ENCODE measurements at regions not wholly inside any gene's neighbourhood (a gene's known extent, or its start where the extent isn't known, plus 50 kb on each side); places are given as distances from the start of the nearest gene placed in this dataset.

DNA sequence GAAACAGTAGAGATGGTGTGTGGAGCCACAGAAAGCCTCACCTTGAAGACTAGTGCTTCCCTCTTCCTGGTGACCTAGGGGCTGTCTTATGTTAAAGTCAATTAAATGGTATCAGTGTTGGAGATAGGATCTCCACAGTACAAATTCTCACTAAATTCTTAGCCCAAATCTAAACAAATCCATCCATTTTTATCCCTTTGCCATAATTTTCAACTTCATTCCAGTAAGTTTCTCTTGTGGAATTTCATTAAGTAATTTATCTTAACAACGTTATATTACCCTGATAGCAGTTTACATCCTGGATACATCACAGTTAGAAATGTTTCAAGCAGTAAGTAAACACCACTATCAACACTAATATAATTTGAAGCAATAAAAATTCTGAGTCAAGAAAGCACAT lies 989.4 kb upstream of the NXPH2 start:
- no peaks in the 10 kb centered on the region for H3K79me2 ChIP-seq (ENCODE audit: insufficient read depth, low read length)
- H3K27ac ChIP-seq (ENCODE audit: low read depth, low read length) = no peak overlapping the region

DNA sequence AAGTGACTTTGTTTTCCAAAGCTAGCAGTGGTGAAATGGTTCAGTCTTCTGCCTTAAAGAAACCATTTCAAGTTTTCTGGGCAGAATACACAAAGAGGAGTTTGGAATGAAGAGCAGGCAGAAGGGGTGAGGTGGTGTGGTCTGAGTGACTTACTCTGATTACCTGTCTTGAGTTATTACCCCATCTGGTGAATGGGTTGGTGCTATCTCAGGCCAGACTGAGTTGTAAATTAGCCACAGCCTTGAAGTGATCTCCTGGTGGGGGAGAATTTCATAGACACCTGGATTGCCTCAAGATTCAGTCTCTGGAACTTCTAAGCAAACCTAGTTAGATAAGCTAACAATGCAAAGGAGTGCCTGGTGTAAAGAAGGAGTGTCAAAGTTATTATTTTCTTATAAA lies 983.5 kb upstream of the NXPH2 start:
- H3K9me2 ChIP-seq (replicated peaks; ENCODE audit: insufficient read depth, low read length) = no peaks in the 10 kb centered on the region
- no peak overlapping the region for H3K4me2 ChIP-seq (ENCODE audit: low read depth, low read length, poor library complexity, severe bottlenecking)
- no peaks in the 10 kb centered on the region for H4K20me1 ChIP-seq (ENCODE audit: low read depth, low read length)
- H3K27ac ChIP-seq (ENCODE audit: low read depth, low read length) = no peak overlapping the region
- H3F3A ChIP-seq (ENCODE audit: insufficient read depth) = no peaks in the 10 kb centered on the region
- no peaks in the 10 kb centered on the region for H3K27me3 ChIP-seq (ENCODE audit: low read length)
- no peaks in the 10 kb centered on the region for H3K9me3 ChIP-seq (ENCODE audit: insufficient read depth, low read length)
- H3K9ac ChIP-seq (ENCODE audit: low read length) = no peak overlapping the region
- H2AFZ ChIP-seq (ENCODE audit: low read depth, low read length, severe bottlenecking) = no peak overlapping the region
- no peak overlapping the region for H3K4me3 ChIP-seq (ENCODE audit: insufficient read depth, low read length, poor library complexity, severe bottlenecking)
- no peaks in the 10 kb centered on the region for H3K79me2 ChIP-seq (ENCODE audit: insufficient read depth, low read length)
- no peak for TF ChIP-seq EZH2phosphoT487 (conservative IDR thresholded peaks at IDR 0.05; ENCODE audit: low read length)
- TF ChIP-seq, protein P1, sequence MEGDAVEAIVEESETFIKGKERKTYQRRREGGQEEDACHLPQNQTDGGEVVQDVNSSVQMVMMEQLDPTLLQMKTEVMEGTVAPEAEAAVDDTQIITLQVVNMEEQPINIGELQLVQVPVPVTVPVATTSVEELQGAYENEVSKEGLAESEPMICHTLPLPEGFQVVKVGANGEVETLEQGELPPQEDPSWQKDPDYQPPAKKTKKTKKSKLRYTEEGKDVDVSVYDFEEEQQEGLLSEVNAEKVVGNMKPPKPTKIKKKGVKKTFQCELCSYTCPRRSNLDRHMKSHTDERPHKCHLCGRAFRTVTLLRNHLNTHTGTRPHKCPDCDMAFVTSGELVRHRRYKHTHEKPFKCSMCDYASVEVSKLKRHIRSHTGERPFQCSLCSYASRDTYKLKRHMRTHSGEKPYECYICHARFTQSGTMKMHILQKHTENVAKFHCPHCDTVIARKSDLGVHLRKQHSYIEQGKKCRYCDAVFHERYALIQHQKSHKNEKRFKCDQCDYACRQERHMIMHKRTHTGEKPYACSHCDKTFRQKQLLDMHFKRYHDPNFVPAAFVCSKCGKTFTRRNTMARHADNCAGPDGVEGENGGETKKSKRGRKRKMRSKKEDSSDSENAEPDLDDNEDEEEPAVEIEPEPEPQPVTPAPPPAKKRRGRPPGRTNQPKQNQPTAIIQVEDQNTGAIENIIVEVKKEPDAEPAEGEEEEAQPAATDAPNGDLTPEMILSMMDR (IDR thresholded peaks at IDR 0.05; ENCODE audit: insufficient read depth, low read length, poor library complexity, severe bottlenecking) = no peak
- no peaks in the 10 kb centered on the region for H3K36me3 ChIP-seq (ENCODE audit: low read length)

More for the DNA sequence above, 989.4 kb upstream of the NXPH2 start:
- TF ChIP-seq EZH2phosphoT487 (conservative IDR thresholded peaks at IDR 0.05; ENCODE audit: low read length) = no peak
- TF ChIP-seq, protein P1 (IDR thresholded peaks at IDR 0.05; ENCODE audit: insufficient read depth, low read length, poor library complexity, severe bottlenecking) = no peak
- Histone ChIP-seq H3F3A (ENCODE audit: insufficient read depth) (no peaks in the 10 kb centered on the region), H4K20me1 (ENCODE audit: low read depth, low read length) (no peaks in the 10 kb centered on the region), H3K9ac (ENCODE audit: low read length) (no peak overlapping the region), H3K4me2 (ENCODE audit: low read depth, low read length, poor library complexity, severe bottlenecking) (no peak overlapping the region), H2AFZ (ENCODE audit: low read depth, low read length, severe bottlenecking) (no peak overlapping the region), H3K9me2 (replicated peaks; ENCODE audit: insufficient read depth, low read length) (no peaks in the 10 kb centered on the region), H3K36me3 (ENCODE audit: low read length) (no peaks in the 10 kb centered on the region), H3K4me3 (ENCODE audit: insufficient read depth, low read length, poor library complexity, severe bottlenecking) (no peak overlapping the region), H3K27me3 (ENCODE audit: low read length) (no peaks in the 10 kb centered on the region), H3K9me3 (ENCODE audit: insufficient read depth, low read length) (no peaks in the 10 kb centered on the region)

DNA sequence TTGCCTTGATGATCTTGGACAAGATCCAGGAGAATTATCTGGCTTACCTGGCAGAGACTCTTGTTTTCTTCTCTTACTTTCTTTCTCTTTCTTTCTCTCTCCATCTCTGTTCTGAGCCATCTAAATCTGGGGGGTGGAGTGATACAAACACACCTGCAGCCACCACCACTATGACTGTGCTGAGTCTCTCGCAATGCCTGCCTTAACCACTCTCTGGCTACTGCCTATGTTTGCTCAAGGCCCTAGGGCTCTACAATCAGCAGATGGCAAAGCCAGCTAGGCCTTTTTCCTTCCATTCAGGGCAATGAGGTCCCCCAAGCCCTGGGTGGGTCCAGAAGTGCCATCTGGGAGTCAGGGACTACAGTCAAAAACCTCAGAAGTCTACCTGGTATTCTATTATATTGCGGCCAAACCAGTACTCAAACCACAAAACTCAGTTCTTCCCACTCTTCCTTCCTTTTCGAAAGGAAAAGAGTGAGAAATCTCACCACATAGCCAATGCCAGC lies 978.9 kb upstream of the NXPH2 start:
- no peak overlapping the region for H3K4me3 ChIP-seq (ENCODE audit: insufficient read depth, low read length, poor library complexity, severe bottlenecking)
- no peak overlapping the region for H3K27ac ChIP-seq (ENCODE audit: low read depth, low read length)
- no peak overlapping the region for H3K9ac ChIP-seq (ENCODE audit: low read length)
- TF ChIP-seq, protein P1 (IDR thresholded peaks at IDR 0.05; ENCODE audit: insufficient read depth, low read length, poor library complexity, severe bottlenecking) = no peak
- no peak for TF ChIP-seq EZH2phosphoT487 (conservative IDR thresholded peaks at IDR 0.05; ENCODE audit: low read length)
- no peaks in the 10 kb centered on the region for H3K27me3 ChIP-seq (ENCODE audit: low read length)
- no peak overlapping the region for H2AFZ ChIP-seq (ENCODE audit: low read depth, low read length, severe bottlenecking)
- H3K4me2 ChIP-seq (ENCODE audit: low read depth, low read length, poor library complexity, severe bottlenecking) = no peak overlapping the region
- H3F3A ChIP-seq (ENCODE audit: insufficient read depth) = no peaks in the 10 kb centered on the region
- no peaks in the 10 kb centered on the region for H4K20me1 ChIP-seq (ENCODE audit: low read depth, low read length)
- H3K9me2 ChIP-seq (replicated peaks; ENCODE audit: insufficient read depth, low read length) = no peaks in the 10 kb centered on the region
- H3K9me3 ChIP-seq (ENCODE audit: insufficient read depth, low read length) = no peaks in the 10 kb centered on the region; the same call in 1 of the 2 replicates
- H3K79me2 ChIP-seq (ENCODE audit: insufficient read depth, low read length) = no peaks in the 10 kb centered on the region
- no peaks in the 10 kb centered on the region for H3K36me3 ChIP-seq (ENCODE audit: low read length)
